GM12874 (cell line): ENCODE measurements at regions not wholly inside any gene's neighbourhood (a gene's known extent, or its start where the extent isn't known, plus 50 kb on each side); places are given as distances from the start of the nearest gene placed in this dataset.

ENCODE experiments used
- TF ChIP-seq, protein P1 (sequence below): IDR thresholded peaks from 2 replicates; pipeline ENCODE4 v1.5.1; 2011; ENCODE audit warnings: low read depth, mild to moderate bottlenecking, control low read depth, low read length, moderate library complexity; ENCODE audit not compliant: insufficient read depth

- TF ChIP-seq, protein P1, sequence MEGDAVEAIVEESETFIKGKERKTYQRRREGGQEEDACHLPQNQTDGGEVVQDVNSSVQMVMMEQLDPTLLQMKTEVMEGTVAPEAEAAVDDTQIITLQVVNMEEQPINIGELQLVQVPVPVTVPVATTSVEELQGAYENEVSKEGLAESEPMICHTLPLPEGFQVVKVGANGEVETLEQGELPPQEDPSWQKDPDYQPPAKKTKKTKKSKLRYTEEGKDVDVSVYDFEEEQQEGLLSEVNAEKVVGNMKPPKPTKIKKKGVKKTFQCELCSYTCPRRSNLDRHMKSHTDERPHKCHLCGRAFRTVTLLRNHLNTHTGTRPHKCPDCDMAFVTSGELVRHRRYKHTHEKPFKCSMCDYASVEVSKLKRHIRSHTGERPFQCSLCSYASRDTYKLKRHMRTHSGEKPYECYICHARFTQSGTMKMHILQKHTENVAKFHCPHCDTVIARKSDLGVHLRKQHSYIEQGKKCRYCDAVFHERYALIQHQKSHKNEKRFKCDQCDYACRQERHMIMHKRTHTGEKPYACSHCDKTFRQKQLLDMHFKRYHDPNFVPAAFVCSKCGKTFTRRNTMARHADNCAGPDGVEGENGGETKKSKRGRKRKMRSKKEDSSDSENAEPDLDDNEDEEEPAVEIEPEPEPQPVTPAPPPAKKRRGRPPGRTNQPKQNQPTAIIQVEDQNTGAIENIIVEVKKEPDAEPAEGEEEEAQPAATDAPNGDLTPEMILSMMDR = no peak
Observed at GRCh38 chr4:187175197-187175596, 451.5 kb upstream of the FAT1 start.

GRCh38 chr4:187176261-187176910, 452.7 kb upstream of the FAT1 start:
- TF ChIP-seq, protein P1 = no peak

GRCh38 chr4:187178084-187178483, 454.4 kb upstream of the FAT1 start:
- TF ChIP-seq, protein P1 = no peak

- TF ChIP-seq, protein P1 = no peak
Observed at GRCh38 chr4:187178587-187178986, 454.9 kb upstream of the FAT1 start.

- TF ChIP-seq, protein P1 = no peak
Observed at GRCh38 chr4:187179086-187180058, 455.7 kb upstream of the FAT1 start.

DNA sequence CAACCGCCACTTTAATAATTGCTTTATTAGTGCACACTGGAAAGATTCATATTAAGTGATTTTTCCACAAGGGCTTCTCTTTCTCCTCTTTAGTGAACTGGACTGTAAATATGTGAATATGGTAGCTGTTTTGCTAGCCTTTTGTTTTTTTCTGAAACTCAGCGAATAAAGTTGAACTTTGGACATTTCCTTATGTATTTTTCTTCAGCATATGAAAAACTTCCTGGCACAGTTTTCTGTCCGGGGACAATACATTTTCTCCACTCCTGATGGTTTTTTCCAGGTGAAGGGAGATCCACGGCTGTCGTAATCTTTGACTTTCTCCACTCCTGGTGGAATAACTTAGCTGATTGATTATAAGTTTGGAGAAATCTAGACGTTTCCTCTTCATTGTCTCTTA, 457.4 kb upstream of the FAT1 start:
- TF ChIP-seq, protein P1 = no peak

- TF ChIP-seq, protein P1 = no peak
Observed at GRCh38 chr4:187183346-187183745, 459.7 kb upstream of the FAT1 start.
